ENCODE measurements at regions not wholly inside any gene's neighbourhood (a gene's known extent, or its start where the extent isn't known, plus 50 kb on each side); places are given as distances from the start of the nearest gene placed in this dataset.

- TF ChIP-seq CTCF (IDR thresholded peaks at IDR 0.05) (no peak), POLR2A (IDR thresholded peaks at IDR 0.05) (no peak)
These were observed 71.7 kb downstream of the NR2F1 start for GRCh38 chr5:93654676-93655075.
